PC-9 (cell line): ENCODE measurements at regions not wholly inside any gene's neighbourhood (a gene's known extent, or its start where the extent isn't known, plus 50 kb on each side); places are given as distances from the start of the nearest gene placed in this dataset.

Source experiments
- CTCF ChIP-seq: fragments of 200-600 bp; sonication (generic); conservative IDR thresholded peaks from 2 replicates; pipeline ENCODE4 v1.6.1; 2017; ENCODE audit warnings: mixed run types, antibody characterized with exemption, mild to moderate bottlenecking, moderate library complexity
- EZH2 ChIP-seq: fragments of 200-600 bp; sonication (generic); IDR thresholded peaks from 2 replicates; pipeline ENCODE4 v1.8.0; 2017; ENCODE audit warnings: antibody characterized with exemption, low read depth

GRCh38 chr13:99124794-99125316 is 75.8 kb upstream of the UBAC2 start:
- no peak for TF ChIP-seq CTCF
- TF ChIP-seq EZH2, result no peak
